ENCODE measurements at regions not wholly inside any gene's neighbourhood (a gene's known extent, or its start where the extent isn't known, plus 50 kb on each side); places are given as distances from the start of the nearest gene placed in this dataset.

DNA sequence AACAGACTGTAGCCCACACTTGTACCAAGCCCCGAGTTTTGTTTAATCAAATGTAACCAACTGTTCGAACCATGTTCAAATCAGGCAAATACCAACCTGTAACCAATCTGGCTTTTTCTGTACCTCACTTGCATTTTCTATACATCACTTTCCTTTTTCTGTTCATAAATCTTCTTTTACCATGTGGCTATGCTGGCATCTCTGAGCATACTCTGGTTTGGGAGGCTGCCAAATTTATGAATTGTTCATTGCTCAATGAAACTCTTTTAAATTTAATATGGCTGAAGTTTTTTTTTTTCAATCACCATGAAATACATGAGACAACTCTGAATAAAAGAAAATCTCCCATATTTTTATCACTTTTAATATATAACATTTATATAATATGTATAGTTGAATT lies 256.1 kb downstream of the SLITRK6 start:
- FAIRE-seq = no peak
- DNase-seq (ENCODE audit: low spot score) = no peak

DNA sequence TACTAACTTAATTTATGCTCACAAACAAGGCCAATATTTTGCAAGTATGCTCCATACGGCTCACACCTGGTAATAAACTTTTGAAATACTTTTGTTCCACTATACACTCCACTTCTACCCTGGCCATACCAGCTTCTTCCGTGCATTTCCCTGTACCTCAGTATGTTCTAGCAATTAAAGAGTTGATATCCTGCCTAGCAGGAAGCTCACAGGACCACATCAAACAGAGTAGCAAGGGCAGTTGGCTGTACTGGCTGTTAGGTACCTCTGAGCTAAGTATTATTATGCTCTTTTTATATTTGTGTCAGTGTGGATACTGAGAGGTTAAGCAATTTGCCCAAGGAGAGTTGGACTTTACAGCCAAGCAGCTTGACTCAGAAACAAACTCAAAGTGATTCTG lies 257.7 kb downstream of the SLITRK6 start:
- no peak for DNase-seq (ENCODE audit: low spot score)
- no peak for FAIRE-seq

DNA sequence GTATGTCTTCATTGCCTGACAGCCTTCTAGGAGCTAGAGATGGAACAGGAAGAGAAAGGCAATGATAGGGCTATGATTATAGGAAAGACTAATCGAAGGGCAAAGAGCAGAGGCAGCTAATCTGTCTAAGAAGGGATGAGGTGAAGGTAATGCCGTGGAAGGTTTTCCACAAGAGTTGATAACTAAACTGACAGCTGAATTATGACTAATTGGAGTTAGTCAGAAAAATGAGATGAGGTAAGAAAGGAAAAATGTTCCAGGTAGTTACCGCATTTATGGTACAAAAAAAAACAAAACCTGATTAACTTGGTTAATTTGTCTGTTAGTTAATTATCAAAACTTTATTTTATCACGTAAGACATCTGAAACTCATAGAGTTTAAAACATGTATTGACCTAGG lies 260.3 kb downstream of the SLITRK6 start:
- no peak for FAIRE-seq
- no peak for DNase-seq (ENCODE audit: low spot score)

DNA sequence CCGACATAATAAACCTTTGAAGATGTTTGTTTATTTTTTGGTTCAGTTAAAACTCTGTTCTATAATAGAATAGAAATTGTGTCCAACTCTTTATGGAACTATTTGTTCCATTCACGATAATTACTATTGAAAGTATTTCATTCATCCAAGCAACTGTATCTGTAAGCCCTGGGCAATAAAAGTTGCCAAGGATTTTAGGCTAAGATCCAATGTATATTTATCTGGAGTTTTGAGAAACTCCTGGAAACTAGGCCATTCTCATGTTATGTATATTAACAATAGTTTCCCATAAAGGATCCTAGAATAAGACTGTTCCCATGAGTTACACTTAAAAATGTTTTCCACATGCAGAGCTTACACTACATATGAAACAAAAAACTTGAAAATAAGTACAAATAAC lies 261.6 kb downstream of the SLITRK6 start:
- FAIRE-seq = no peak
- DNase-seq (ENCODE audit: low spot score) = no peak

DNA sequence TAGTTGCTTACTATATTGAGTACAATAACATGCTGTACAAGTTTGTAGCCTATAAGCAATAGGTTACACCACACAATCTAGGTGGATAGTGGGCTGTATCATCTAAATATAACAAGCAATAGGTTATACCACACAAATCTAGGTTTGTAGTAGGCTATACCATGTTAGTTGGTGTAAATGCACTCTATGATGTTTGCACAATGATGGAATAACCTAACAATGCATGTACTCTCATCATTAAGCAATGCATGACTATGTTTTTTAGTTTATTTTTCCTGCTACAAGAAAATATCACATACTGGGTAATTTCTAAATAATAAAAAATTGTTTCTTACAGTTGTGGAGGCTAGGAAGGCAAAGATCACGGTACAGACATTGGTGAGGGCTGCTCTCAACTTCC lies 262.5 kb downstream of the SLITRK6 start:
- FAIRE-seq (no peak), DNase-seq (ENCODE audit: low spot score) (no peak)

DNA sequence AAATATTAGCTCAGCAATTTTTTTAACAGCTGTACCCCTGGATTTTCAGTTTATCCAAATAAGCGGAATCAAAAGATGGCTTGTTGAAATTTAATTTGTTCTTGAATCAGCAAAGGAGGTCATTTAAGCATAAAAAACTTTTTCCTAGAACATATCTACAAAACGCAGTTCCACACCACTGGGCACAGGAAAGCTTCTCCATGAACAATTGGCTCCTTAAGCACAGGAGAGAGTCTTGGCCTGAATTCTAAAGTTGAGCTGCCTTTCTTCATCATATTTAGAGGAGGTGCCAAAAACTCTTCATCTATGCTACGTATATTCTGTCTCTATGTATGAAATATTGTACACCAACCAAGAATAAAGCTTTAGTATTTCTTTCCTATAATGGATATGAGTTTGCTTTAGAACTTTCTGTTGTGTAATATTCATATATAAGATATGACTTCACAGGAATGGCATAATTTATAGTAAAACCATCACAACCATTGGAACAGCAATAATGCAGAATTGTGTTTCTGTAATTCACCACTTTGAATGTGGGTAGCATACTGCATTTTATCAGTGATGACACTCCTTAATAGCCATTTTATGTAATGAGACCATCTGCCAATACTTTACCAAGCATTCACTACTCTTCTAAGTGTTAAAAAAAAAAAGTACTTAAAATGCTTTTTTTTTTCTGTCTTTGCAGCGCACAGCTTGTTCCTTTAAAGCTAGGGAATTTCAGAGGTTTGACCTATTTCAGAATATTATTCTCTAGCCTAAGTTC lies 263.7 kb downstream of the SLITRK6 start:
- no peak for FAIRE-seq

DNA sequence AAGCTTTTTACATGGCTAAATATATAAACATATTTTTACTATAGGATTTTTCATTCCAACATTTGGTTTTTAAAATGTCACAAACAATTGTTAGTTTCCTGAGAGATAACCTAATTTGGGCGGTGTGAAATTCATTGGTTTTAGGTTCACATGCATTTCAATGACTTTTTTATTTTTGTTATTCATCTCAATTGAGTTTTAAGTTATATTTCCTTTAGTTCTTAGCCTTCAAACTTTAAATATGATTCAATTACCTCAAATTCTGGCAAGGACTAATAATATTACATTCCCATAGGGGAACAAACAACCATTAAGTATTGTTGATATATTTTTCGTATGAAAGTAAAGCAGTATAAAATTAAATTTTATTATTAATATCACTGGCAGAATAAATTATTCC lies 265.3 kb downstream of the SLITRK6 start:
- FAIRE-seq = no peak
- no peak for DNase-seq (ENCODE audit: low spot score)

More for the DNA sequence above, 263.7 kb downstream of the SLITRK6 start:
- no peak for DNase-seq (ENCODE audit: low spot score)

DNA sequence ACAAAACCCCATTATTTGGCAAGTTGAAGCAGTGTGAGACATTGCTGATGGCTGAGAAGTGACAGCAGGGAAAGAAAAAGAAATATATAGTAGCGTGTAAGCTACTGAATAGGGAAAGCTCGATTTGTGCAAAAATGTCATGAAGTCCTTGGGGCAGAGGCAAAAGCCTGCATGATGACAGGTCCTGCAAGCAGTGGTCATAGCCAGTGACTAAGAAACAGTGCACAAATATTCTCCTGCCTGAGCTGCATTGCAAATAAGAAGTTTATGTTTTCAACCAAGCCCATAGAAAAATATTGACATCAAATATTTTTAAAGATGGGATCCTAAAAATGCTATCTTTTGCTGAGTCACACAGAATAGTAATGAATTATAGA lies 270.0 kb downstream of the SLITRK6 start:
- DNase-seq (ENCODE audit: low spot score) = no peak
- FAIRE-seq = no peak

DNA sequence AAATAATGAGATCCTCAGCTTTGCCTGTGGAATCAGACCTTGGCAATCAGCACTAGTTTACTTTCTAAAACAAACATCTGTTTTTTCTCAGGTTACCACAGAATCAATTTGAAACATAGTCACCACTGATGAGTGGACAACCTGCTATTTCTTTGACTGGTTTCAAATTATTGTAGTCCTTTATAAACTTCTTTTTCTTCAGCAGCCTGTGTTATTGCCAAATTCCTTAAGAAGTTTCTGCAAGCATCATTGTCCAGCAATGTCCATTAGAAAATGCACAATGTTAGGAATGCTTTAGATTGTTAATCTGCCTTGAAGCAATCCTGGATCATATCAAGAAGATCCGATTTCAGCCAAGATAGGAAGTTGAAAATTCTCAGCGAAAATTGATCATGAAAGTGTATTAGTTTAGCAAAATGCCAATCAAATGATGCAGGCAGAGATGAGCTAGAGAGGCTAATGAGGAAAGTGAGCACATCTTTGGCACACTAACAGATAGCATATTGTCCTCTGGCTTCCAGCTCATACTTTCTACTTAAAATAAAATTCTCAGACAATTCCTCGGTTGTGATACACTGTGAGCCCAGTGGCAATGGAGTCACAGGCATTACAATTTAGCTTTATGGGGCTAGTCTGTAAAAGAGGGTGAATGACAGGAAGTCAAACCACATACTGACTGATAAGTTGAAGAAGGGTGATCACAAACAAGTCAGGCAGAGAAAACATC lies 270.6 kb downstream of the SLITRK6 start:
- no peak for FAIRE-seq
- no peak for DNase-seq (ENCODE audit: low spot score)

DNA sequence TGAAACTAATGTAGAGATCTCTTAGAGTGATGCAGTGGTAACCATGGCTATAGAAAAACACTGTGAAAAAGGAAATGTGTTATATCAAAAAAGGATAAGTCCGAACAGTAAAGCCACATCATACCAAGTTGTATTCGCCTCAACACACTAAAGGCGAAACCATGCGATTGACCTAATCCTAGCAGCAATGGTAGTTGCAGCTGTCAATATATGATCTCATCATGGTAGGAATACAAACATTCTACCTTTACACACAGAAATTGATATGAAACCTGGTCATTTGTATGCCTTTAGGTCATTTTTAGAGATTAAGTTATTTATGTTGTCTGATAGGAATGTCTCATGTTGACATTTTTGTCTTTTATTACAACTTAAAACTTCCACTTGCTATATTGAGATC lies 271.9 kb downstream of the SLITRK6 start:
- DNase-seq (ENCODE audit: low spot score) = no peak
- FAIRE-seq = no peak

DNA sequence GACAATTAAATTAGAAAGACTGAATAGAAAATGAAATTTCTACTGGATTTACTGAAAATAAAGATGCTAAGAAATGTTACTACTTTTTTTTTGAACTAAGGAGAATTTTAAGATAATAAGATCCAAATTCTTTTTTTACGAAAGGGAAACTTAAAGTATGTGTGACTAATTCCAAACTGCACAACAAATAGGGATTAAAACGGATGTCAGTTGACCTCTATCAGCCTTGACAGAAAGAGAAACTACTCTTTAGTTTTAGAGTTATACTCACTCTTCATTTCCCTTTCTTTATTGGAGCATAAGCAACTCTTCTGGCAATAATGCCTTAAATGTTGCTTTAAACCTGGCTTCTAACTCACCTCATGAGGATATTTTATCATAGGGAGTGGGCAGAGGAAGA lies 273.8 kb downstream of the SLITRK6 start:
- FAIRE-seq = no peak
- no peak for DNase-seq (ENCODE audit: low spot score)

DNA sequence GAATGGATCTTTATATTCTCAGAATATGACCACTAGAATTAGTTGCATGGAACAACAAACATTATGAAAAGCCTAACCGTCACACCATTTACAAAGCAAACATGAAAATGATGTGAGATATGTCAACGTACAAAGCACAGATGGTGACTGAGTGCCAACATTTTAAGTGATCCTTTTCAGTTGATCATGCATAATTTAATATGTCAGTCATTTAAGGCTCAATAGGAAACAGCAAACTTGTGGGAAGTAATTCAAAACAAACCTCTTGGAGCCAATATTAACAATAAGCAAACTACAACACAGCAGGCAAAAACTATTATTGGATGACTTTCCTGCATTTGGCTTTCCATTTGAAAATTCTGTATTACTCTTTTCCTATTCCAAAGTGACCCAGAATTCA lies 277.6 kb downstream of the SLITRK6 start:
- DNase-seq (ENCODE audit: low spot score) = no peak
- no peak for FAIRE-seq

DNA sequence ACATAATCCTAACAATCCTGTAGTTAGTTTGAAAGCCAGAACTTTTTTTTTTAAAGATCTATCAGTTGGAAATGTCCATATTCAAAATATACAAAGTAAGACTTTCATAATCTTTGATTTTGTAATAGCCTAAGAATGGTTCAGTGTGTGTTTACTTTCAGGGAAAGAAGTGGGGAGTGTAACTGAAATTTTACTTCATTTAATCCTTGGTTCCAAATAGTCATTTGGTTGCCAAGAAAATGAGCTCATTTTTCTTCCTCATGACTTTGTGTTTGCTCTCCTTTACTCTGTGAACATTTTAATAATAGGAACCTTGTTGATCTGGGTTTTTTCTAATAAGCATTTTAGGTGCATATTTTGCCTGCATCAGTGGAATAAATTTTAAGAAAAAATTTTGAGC lies 278.8 kb downstream of the SLITRK6 start:
- FAIRE-seq = no peak
- no peak for DNase-seq (ENCODE audit: low spot score)

DNA sequence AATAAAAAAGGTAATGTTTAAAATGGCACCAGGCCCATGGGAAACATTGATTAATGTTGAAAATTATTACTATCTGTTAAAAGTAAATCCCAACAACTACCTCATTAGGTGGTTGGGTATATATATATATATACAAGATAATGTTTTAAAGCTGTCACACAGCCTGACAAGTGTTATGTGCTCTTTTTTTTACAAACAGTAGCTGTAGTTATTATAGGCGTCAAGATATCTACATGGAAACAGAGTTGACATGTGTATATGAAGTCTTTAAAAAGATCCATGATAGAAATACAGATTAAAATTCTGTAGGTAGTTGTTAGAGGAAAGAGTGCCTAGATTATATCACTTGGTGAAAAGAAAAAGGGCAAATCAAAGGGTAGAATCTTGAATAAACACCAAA lies 279.9 kb downstream of the SLITRK6 start:
- no peak for DNase-seq (ENCODE audit: low spot score)
- no peak for FAIRE-seq

DNA sequence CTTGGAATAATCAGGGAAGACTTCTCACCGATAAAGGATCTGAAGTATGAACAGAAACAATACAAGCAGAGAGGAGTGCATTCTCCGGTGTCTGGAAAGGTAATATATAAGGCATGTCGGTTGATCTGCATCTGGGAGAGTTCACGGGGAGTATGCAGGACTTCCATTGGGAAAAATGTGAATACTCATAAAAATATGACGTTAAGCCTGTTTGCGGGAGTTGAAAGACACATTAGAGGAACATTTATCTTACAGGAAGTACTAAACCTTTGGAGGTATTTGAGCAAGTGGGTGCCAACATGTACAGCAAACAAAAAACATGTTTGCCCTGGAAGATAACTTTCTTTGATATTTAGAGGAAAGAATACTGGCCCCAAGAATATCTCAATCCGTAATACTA lies 286.8 kb downstream of the SLITRK6 start:
- FAIRE-seq (no peak), DNase-seq (ENCODE audit: low spot score) (no peak)

DNA sequence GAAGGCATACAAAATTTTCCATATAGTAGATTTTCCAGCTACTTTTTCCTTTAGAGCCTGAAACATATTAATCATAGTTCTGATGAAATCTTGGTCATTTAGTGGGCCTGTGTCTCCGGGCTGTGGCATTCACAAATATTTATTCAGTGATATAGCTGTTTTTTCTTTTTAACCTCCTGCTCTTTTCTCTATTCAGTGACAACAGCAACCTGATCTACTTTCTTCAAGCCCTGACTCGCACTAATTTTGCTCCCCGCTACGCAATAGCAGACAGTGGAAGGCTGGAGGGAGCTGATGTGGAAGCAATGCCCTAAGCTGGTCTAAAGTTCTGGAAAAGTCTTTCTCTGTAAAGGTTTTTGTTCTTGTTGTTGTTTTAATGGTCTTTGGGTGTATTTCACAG lies 289.7 kb downstream of the SLITRK6 start:
- DNase-seq (ENCODE audit: low spot score) (no peak), FAIRE-seq (no peak)

DNA sequence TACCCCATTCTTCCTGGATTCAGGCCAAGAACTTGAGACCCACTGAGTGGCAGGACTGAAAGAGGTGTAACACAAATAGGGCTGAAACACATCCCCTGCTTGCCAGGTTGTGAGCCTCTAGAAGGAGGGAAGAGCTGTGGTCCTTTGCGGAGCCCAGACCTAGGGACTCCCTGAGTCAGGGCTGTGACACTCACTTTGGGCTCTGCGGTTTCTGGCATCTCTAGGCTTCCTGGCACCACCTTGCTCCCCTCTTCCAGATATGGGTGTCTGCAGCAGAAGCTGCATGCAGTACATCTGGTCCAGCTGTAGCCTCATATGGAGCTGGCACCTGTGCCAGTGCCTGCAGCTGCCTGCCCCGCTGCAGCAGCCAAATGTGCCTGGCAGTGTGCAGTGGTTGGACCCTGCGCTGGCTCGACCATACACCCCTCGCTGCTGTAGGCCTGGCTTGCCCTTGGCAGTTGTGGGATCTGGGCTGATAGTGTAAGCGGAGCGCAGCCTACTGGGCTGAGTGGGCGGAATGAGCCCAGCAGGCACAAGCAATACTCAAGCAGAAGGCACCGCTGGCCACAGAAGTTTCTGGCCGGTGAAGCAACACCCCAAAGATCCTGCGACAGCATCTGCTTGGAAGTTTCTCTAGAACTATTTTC lies 290.4 kb downstream of the SLITRK6 start:
- DNase-seq (ENCODE audit: low spot score) = no peak
- FAIRE-seq = no peak

DNA sequence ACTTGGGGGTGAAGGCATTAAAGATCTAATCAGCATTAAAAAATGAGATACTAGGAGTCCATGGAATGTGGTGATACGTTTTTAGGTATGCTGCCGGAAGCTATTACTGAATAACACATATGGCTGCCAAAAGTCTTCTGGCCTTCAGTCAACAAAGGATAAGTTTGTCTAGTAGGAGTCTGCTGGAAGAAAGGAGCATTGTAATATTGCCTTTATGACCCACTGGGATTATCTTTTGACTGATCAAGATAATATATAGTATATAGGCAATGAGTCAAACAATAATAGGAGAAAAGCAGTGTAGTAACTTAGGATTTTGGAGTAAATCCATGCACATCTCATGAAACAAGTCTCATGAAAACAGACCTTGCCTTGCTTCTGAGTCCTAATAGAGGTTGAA lies 295.4 kb downstream of the SLITRK6 start:
- no peak for FAIRE-seq
- peak; percentile 7 for DNase-seq (ENCODE audit: low spot score)

DNA sequence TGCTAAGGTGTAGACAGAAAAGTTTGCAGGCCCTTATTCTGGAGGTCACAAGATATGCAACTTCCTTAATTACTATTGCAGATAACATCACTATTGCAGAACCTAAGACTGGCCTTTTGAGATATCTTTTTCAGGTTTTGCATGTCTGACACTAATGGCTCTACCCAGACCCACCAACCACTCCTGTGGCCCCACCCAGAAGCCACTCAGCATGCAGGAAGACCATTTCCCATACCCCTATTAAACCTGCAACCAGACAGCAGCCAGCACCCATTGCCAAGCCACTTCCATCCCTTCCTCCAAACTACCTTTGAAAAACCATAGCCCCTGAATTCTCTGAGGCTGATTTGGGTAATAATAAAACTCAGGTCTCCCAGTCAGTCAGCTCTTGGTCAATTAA lies 297.6 kb downstream of the SLITRK6 start:
- DNase-seq (ENCODE audit: low spot score) (no peak), FAIRE-seq (no peak)

DNA sequence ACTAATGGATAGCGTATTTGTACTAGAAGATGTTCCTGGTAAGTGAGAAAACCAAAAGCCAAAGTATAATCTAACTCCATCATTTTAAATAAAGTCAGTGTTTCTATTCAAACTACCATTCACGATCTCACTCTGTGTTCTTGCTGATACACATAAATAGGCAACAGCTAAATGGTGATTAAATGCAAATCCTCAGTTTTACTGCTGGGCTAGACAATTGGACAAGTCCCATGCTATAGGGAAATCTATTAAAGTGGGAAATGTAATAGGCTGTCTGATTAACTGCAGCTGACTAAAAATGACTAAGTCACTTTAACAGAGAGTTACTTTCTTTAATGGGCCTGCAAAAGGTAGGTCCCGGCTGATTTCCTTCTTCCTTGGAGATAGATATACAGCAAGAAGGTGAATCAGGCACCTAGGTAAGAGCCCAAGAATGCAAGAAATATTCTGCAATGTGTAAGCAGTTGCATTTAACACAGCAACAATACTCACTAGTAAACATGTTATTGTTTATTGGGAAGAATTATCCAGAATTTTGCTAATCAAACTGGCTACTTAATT lies 298.4 kb downstream of the SLITRK6 start:
- FAIRE-seq (no peak), DNase-seq (ENCODE audit: low spot score) (no peak)

DNA sequence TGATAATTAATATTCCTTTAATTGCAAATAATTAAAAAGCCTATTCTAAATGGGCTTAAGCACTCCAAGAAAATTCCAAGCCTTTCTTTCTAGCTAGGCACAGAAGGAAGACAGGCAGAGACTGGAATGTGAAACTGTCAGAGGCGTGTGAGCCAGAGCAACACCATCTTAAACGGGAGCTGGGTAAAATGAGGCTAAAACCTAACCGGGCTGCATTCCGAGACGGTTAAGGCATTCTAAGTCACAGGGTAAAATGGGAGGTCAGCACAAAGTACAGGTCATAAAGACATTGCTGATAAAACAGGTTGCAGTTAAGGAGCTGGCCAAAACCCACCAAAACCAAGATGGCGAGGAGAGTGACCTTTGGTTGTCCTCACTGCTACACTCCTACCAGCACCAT lies 300.4 kb downstream of the SLITRK6 start:
- DNase-seq (ENCODE audit: low spot score) = no peak
- FAIRE-seq = no peak

DNA sequence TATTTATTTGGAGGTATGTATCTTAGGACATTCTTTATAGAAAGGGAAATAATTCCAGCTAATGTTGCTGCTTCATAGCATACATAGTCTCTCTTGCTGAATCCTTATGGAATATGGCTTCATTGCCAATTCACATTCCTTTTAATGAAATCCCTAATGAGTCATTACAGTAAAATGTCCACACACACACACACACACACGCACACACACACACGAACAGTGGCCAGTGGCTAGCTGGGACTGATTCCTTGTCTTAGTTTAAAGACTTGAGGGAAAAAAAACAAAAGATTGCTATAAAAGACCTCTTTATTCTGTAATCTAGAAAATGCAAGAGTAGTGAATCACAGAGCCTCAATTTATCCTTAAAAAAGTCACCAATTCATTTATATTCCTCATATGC lies 301.6 kb downstream of the SLITRK6 start:
- DNase-seq (ENCODE audit: low spot score) = peak; percentile 27
- FAIRE-seq = no peak
